GM12873 (cell line): ENCODE measurements at regions not wholly inside any gene's neighbourhood (a gene's known extent, or its start where the extent isn't known, plus 50 kb on each side); places are given as distances from the start of the nearest gene placed in this dataset.

ENCODE experiments used
- TF ChIP-seq, protein P1 (sequence below): IDR thresholded peaks from 2 replicates; pipeline ENCODE4 v1.5.1; 2012; ENCODE audit warnings: low read depth, mild to moderate bottlenecking, moderate library complexity, low read length, control low read depth; ENCODE audit not compliant: insufficient read depth; ENCODE audit errors: missing control alignments

DNA sequence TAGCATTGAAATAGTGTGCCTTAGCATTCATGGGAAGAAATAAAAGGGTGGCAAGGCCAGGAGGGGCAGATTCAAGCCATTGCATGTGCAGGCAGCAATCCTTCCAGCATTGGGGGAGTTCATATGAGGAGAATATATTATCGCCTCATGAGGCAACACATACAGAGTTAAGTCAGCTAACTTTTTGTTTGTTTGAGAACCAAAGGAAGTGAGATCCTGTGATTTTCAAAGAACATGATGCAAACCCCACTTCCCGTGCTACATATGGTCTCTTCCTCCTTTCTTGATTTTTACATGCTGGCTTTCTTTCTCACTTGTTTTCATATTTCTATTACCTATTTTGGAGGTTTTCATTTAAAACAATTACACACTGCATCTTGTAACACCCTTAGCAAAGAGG is 579.7 kb upstream of the ARID1B start:
- TF ChIP-seq, protein P1, sequence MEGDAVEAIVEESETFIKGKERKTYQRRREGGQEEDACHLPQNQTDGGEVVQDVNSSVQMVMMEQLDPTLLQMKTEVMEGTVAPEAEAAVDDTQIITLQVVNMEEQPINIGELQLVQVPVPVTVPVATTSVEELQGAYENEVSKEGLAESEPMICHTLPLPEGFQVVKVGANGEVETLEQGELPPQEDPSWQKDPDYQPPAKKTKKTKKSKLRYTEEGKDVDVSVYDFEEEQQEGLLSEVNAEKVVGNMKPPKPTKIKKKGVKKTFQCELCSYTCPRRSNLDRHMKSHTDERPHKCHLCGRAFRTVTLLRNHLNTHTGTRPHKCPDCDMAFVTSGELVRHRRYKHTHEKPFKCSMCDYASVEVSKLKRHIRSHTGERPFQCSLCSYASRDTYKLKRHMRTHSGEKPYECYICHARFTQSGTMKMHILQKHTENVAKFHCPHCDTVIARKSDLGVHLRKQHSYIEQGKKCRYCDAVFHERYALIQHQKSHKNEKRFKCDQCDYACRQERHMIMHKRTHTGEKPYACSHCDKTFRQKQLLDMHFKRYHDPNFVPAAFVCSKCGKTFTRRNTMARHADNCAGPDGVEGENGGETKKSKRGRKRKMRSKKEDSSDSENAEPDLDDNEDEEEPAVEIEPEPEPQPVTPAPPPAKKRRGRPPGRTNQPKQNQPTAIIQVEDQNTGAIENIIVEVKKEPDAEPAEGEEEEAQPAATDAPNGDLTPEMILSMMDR, result no peak

DNA sequence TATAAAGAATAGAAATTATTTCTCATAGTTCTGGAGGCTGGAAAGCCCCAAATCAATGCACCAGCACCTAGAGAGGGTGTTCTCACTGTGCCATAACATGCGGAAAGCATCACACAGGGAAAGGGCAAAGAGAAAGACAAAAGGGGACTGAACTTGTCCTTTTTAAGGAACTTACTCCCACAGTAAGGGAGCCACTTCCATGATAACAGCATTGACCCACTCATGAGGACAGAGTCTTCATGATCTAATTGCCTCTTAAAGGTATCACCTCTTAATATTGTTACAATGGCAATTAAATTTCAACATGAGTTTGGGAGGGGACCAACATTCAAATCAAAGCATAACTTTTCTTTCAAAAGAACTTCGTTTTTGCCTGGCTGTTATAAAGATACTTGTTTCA is 582.2 kb upstream of the ARID1B start:
- TF ChIP-seq, protein P1, result no peak

DNA sequence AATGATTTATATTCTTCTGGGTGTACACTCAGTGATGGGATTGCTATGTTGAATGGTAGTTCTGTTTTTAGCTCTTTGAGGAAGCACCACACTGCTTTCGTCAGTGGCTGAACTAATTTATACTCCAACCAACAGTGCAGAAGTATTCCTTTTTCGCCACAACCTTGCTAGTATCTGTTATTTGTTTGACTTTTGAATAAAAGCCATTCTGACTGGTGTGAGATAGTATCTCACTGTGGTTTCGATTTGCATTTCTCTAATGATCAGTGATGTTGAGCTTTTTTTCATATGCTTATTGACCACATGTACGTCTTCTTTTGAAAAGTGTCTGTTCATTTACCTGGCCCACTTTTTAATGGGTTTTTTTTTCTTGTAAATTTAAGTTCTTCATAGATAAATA is 583.8 kb upstream of the ARID1B start:
- TF ChIP-seq, protein P1, result no peak

DNA sequence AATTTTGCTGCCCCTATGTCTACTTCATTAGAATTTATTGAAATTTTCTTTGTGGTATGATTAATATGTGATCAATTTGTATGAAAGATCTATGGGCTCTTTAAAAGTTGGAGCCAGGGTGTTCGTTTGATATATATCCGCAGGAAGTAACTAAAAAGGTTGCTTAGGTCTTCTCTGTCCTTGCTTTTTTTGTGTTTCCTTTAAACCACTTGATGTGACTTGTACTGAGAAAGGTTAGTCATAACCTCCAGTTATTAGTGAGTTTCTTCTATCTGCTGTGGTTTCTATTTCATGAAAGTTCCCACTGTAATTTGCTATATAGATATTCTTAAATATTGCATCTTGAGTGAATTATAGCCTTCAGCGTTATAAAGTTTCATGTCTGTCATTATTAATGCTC is 585.3 kb upstream of the ARID1B start:
- TF ChIP-seq, protein P1, result no peak

DNA sequence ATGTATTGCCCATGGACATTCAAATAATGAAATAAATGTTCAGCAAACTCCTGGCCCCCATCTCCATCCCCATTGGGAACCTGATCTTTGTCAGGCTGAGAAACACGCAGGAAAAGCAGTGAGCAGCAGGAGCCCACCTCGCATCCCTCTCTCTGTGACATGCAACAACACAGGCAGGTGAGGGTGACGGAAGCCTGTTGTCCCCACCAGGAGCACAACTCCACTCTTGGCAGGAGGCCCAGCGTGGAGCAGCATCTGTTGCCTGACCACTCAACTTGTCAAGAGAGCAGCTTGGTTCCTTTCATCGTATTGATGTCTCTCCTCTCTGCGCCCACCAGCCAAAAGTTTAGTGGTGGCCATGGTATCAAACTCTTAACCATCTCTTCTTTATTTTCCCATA is 586.9 kb upstream of the ARID1B start:
- TF ChIP-seq, protein P1, result no peak

DNA sequence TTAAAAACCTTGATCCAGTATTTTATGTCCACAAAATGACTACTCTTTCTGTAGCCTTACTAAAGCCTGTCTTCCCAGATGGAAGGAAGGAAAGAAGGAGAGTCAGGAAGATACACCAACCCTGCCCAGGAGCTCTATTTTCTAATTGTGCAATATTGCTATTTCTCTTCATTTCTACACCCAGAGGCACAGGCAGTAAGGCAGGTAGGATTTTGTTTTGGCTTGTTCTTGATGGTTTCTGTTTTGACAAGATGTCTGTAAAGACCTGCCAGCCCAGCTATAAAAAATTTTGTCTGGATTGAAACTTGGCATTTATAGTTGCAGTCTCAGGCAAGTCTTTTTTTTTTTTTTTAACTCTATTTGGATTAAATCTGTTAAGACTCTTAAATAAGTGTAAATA is 587.5 kb upstream of the ARID1B start:
- TF ChIP-seq, protein P1, result no peak

DNA sequence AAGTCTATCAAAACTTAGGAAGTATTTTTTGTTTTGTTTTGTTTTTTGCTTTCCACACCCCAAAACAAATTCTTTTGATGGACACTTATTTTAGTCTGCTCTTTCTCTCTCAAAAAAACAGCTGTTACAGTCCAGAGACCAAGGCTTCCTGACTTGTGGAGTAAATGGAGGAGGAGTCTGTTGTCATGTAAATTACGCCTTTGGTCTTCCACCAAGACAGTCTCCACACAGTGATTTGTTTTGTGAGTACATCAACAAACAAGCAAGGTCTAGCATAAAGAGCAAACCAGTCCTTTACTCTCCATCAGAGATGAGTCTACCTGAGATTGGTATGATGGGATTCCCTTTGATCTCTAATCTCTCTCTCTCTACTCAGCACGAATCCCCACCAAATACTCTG is 588.0 kb upstream of the ARID1B start:
- TF ChIP-seq, protein P1, result no peak
